IPS DF 6.9 (cell line): ENCODE measurements at regions not wholly inside any gene's neighbourhood (a gene's known extent, or its start where the extent isn't known, plus 50 kb on each side); places are given as distances from the start of the nearest gene placed in this dataset.

Experiments used
- DNase-seq: peaks from one replicate; pipeline ENCODE4 v3.0.0-alpha.2; 2013; ENCODE audit warnings: low read depth, low spot score
- H3K27ac ChIP-seq: one replicate; pipeline ENCODE4 v1.5.1; 2013; ENCODE audit warnings: low read length, control low read depth
- H3K27me3 ChIP-seq: 2 replicates; pipeline ENCODE4 v1.6.1; 2013; ENCODE audit warnings: mild to moderate bottlenecking, low read length; ENCODE audit not compliant: control insufficient read depth, insufficient read depth
- H3K36me3 ChIP-seq: 2 replicates; pipeline ENCODE4 v1.6.1; 2013; ENCODE audit warnings: low read length; ENCODE audit not compliant: control insufficient read depth, insufficient read depth
- H3K4me1 ChIP-seq: 2 replicates; pipeline ENCODE4 v1.6.1; 2013; ENCODE audit warnings: low read length; ENCODE audit not compliant: control insufficient read depth, insufficient read depth
- H3K4me3 ChIP-seq: 2 replicates; pipeline ENCODE4 v1.5.1; 2013; ENCODE audit warnings: mild to moderate bottlenecking, low read length
- H3K9me3 ChIP-seq: 2 replicates; pipeline ENCODE4 v1.6.1; 2013; ENCODE audit warnings: low read length, inconsistent platforms; ENCODE audit not compliant: control insufficient read depth, insufficient read depth
- WGBS: extraction: QIAGEN DNeasy Blood & Tissue Kit; methylation state at CpG from one replicate; pipeline ENCODE4 v1.1.7; 2013; ENCODE audit warnings: mixed read lengths, missing lambda C conversion rate; ENCODE audit not compliant: insufficient read length, insufficient coverage; 5-methylcytosine and 5-hydroxymethylcytosine counted together

GRCh38 chr18:66211749-66212148 is 392.1 kb downstream of the CDH19 start:
- Histone ChIP-seq H3K4me3 (no peak overlapping the region), H3K27ac (no peak overlapping the region), H3K36me3 (no peaks in the 10 kb centered on the region), H3K27me3 (no peaks in the 10 kb centered on the region), H3K4me1 (no peaks in the 10 kb centered on the region), H3K9me3 (no peaks in the 10 kb centered on the region)
- no peak for DNase-seq
- no CpG with 5 or more reads among the region's 1 CpG for WGBS

GRCh38 chr18:66210875-66211274 is 393.0 kb downstream of the CDH19 start:
- Histone ChIP-seq H3K4me3 (no peak overlapping the region), H3K36me3 (no peaks in the 10 kb centered on the region), H3K27ac (no peak overlapping the region), H3K27me3 (no peaks in the 10 kb centered on the region), H3K9me3 (no peaks in the 10 kb centered on the region), H3K4me1 (no peaks in the 10 kb centered on the region)
- no CpG with 5 or more reads among the region's 3 CpGs for WGBS
- no peak for DNase-seq

- no CpG with 5 or more reads among the region's 4 CpGs for WGBS
- Histone ChIP-seq H3K27ac (no peak overlapping the region), H3K36me3 (no peaks in the 10 kb centered on the region), H3K4me3 (no peak overlapping the region), H3K4me1 (no peaks in the 10 kb centered on the region), H3K9me3 (no peaks in the 10 kb centered on the region), H3K27me3 (no peaks in the 10 kb centered on the region)
- no peak for DNase-seq
These were observed 394.2 kb downstream of the CDH19 start for GRCh38 chr18:66209656-66210055.

DNA sequence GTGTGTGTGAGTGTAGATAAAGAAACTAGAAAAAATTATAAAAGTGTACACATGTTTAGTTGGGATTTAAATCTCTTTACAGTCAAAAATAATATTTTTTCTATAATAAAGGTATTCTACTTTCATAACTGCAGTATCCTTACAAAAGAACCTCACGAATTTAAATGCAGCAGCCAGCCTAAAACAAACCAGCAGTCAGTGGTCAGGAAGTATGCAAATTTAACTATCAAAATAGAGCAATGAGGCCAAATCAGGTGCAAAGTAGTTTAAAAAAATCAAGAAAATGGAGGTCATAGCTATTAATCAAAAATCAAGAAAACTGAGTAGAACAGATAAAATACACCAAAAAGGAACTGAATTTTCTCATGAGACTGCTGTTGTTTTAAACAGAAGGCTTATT is 407.1 kb downstream of the CDH19 start:
- no peak for DNase-seq
- Histone ChIP-seq H3K27me3 (no peaks in the 10 kb centered on the region), H3K9me3 (no peaks in the 10 kb centered on the region), H3K27ac (no peak overlapping the region), H3K36me3 (no peaks in the 10 kb centered on the region), H3K4me3 (no peak overlapping the region), H3K4me1 (no peaks in the 10 kb centered on the region)
- no CpG with 5 or more reads among the region's 1 CpG for WGBS

DNA sequence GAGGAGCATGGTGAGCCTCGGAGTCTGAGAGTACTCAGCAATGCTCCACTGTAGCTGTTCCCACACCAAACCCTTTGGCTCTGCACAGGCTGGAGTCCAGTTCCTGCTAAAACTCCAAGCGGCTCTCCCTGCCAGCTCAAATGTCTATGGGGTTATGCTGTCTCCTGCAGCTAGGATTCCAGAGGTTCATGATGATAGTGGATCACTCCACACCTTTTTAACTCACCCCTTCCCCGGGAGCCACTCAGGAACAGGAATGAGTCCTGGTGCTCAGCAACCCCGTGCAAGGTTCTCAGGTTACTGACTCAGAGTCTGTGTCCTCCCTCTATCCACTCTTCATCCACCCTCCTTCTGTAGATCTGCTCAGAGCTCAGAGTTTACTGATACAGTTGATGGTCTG is 410.0 kb downstream of the CDH19 start:
- Histone ChIP-seq H3K9me3 (no peaks in the 10 kb centered on the region), H3K4me3 (no peak overlapping the region), H3K27me3 (no peaks in the 10 kb centered on the region), H3K36me3 (no peaks in the 10 kb centered on the region), H3K27ac (no peak overlapping the region), H3K4me1 (no peaks in the 10 kb centered on the region)
- no CpG with 5 or more reads among the region's 4 CpGs for WGBS
- no peak for DNase-seq

DNA sequence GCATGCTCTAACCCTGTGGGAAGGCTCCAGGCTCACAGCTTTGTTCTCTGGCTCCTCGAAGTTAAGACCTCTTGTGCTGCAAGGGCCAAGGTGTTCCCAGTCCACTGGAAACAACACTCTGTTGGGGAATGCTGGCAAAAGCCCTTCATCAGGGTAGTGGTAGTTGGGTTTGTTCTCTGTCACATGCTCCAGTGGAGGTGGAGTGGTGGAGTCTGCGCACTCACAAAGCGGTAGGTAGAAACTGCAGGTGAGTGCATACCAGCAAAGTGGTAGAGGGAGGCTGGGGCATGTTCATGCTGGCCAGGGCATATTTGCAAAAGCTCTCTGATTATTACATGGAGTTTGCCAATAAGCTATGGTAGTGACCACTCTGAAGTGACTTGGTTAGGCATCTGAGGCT is 410.5 kb downstream of the CDH19 start:
- DNase-seq, result no peak
- H3K9me3 ChIP-seq, result no peaks in the 10 kb centered on the region
- no peaks in the 10 kb centered on the region for H3K27me3 ChIP-seq
- no peaks in the 10 kb centered on the region for H3K4me1 ChIP-seq
- no peak overlapping the region for H3K4me3 ChIP-seq
- no CpG with 5 or more reads among the region's 3 CpGs for WGBS
- H3K27ac ChIP-seq, result no peak overlapping the region
- H3K36me3 ChIP-seq, result no peaks in the 10 kb centered on the region

DNA sequence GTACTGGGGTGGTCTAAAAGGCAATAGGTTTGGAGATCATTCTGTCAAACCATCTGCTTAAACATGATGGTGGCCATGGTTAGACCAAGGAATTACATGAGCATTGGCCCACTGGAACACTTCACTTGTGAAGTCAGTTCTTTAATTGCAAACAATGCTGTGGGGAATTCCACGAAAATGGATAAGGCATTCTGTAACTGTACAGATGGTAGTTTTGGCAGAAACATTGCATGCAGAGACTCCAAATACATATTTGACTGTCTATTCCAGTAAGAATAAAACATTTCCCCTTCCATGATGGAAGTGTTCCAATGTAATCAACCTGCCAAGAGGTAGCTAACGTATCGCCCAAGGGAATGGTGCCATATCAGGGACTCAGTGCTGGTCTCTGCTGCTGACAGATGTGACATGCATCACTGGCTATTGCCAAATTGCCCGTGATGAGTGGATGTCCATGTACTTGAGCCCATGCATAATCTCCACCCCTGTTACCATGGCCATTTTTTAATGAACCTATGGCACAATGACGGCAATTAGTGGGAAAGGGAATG is 417.9 kb downstream of the CDH7 start:
- WGBS, result no CpG with 5 or more reads among the region's 5 CpGs
- no peaks in the 10 kb centered on the region for H3K9me3 ChIP-seq
- no peaks in the 10 kb centered on the region for H3K36me3 ChIP-seq
- H3K27me3 ChIP-seq, result no peaks in the 10 kb centered on the region
- no peak for DNase-seq
- H3K4me1 ChIP-seq, result no peaks in the 10 kb centered on the region
- H3K27ac ChIP-seq, result no peak overlapping the region
- H3K4me3 ChIP-seq, result no peak overlapping the region

DNA sequence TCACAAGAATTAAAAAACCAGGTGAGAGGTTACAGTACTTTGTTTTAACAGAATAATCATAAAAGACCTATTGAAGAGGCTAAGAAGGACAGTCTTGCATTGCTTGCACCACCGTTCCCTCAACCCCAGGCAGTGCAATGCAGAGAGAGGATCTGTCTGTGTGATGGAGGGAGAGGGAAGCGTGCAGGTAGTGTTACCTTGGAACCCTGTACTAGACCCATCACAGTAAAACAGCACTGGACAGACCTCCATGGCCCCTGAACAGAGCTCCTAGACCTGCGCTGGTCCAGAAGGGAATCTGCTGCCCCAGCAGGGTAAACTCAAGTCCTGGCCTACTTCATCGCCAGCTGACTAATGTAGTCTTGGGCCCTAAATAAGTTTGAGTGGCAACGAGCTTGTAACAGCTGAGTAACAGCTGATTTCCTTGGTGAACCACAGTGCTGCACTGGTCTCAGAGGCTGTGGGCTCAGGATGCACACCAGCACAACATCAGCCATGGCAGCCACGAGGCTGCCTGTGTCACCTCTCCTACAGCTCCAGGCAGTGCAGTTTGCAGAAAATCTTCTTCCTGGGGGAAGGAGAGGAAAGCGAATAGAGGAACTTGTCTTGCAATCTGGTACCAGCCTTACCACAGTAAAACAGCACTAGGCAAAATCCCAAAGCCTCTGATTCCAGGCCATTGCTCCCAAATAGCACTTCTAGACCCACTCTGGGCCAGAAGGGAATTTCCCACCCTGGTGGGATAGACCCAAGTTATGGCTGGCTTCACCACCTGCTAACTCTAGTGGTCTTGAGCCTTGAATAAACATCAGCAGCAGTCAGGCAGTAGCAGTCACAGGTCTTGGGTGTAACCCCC is 417.2 kb downstream of the CDH7 start:
- H3K36me3 ChIP-seq, result no peaks in the 10 kb centered on the region
- no peaks in the 10 kb centered on the region for H3K4me1 ChIP-seq
- no peaks in the 10 kb centered on the region for H3K9me3 ChIP-seq
- H3K4me3 ChIP-seq, result no peak overlapping the region
- no peak for DNase-seq
- no peaks in the 10 kb centered on the region for H3K27me3 ChIP-seq
- WGBS, result no CpG with 5 or more reads among the region's 7 CpGs
- H3K27ac ChIP-seq, result no peak overlapping the region

- WGBS, result no CpG with 5 or more reads among the region's 3 CpGs
These were observed 409.2 kb downstream of the CDH7 start for GRCh38 chr18:66160007-66160406.

DNA sequence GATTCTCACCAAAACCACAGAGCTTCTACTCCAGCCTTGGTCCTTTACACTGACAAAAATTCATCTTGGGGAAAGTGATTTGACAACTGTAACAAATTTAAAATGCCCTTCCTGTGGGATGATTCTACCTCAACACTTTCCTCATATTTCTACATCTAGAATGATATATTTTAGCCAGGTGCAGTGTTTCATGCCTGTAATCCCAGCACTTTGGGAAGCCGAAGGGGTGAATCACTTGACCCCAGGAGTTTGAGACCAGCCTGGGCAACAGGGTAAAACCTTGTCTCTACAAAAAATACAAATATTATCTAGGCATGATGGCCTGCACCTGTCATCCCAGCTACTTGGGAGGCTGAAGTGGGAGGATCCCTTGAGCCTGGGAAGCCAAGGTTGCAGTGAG is 408.6 kb downstream of the CDH7 start:
- no peaks in the 10 kb centered on the region for H3K4me1 ChIP-seq
- no peaks in the 10 kb centered on the region for H3K36me3 ChIP-seq
- no peak overlapping the region for H3K4me3 ChIP-seq
- DNase-seq, result no peak
- H3K27ac ChIP-seq, result no peak overlapping the region
- WGBS, result no CpG with 5 or more reads among the region's 1 CpG
- no peaks in the 10 kb centered on the region for H3K9me3 ChIP-seq
- H3K27me3 ChIP-seq, result no peaks in the 10 kb centered on the region

More at GRCh38 chr18:66160007-66160406, 409.2 kb downstream of the CDH7 start:
- H3K27ac ChIP-seq, result no peak overlapping the region
- H3K9me3 ChIP-seq, result no peaks in the 10 kb centered on the region
- no peaks in the 10 kb centered on the region for H3K4me1 ChIP-seq
- H3K27me3 ChIP-seq, result no peaks in the 10 kb centered on the region
- no peak overlapping the region for H3K4me3 ChIP-seq
- no peaks in the 10 kb centered on the region for H3K36me3 ChIP-seq
- no peak for DNase-seq
